ENCODE measurements at regions not wholly inside any gene's neighbourhood (a gene's known extent, or its start where the extent isn't known, plus 50 kb on each side); places are given as distances from the start of the nearest gene placed in this dataset.
"Not testable (repeated sequence)": the region's sequence is repeated elsewhere in the genome, so short reads cannot be mapped to it uniquely, and the experiment has no call there.

DNA sequence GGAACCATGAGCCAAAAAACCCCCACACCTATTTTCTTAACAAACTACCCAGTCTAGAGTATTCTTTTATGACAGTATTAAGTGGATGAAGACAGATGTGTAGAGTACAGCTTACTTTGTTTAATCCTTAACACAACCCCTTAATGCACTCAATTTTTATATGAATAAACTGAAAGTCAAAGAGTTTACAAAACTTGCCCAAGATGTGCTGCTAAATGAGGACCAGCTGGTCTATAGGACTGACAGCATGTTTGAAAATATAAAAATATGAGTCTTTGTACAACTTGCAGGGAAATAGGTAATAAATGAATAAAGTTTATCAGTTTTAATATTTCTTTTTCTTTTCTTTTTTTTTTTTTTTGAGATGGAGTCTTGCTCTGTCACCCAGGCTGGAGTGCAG lies 102.3 kb downstream of the ZFY start:
- DNase-seq (ENCODE audit: low spot score): no peak

DNA sequence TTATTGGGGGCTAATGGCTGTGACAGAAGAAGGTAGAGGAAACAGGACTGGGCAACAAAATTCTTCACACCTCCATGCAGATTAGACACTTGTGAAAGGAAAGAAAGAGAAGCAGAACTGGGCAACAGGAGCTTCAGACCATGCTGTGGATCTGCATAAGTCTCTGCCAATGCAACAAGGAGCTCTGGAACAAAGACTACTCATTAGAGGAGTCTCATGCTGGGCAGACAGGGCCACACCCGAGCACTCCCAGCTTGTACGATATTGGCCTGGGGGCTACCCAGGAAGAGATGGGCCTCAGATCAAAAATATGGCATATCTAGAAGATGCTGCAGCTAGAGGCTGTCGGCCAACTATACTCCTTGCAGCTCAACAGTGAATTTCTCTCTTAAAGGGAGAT lies 105.2 kb downstream of the ZFY start:
- DNase-seq (ENCODE audit: low spot score): no peak

DNA sequence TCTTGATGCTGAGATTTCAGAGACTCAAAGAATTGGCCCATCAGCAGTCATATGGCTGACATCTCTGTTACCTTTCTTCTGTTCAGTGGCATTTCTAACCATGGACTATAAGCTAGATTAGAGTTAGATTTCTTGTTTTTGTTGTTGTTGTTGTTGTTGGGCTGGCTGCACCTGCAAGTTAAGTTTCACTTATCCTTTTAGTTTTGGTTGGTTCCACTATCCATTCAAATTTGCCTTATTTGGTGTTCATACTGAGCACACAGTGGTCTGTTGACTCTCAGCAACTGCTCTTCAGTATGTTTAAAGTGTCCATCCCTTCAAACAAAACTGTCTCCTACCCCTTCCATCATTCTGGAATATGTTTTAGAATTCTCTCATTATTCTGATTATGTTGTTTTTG lies 106.8 kb downstream of the ZFY start:
- no peak for DNase-seq (ENCODE audit: low spot score)

DNA sequence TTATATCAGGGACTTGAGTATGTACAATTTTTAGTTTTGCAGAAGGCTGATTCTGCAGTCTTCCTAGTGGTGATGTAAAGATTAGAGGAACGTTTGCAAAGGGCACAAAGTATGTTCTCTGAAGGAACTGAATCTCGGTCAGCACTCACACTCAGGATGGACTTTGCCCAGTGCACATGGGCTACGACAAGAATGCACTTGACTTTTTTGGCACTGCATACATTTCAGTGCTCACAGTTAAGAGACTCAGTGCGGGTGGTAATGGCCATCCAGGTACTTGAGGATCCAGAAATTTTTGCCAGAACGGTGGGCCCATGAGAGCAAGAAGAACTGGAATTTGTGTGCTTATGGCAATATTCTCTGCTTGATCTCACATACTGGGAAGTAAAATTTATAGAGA lies 107.7 kb downstream of the ZFY start:
- no peak for DNase-seq (ENCODE audit: low spot score)

DNA sequence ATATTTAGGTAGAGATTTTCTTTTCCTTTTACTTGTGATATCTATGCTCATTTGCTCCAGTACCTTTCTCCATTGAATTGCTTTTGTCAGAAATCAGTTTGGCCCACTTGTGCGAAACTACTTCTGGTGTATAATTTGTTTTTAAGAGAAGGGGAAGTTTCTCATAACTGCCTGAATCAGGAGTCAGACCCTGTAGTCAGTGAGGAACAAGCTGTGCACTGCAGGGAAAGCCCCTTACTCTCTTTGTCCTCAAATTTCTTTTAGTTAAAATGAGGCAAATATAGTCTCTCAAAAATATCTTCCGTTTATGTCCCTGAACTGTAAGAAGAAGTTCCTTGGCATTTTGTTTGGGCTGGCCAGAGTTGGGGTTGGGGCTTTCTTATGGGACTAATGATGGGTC lies 109.9 kb downstream of the ZFY start:
- no peak for DNase-seq (ENCODE audit: low spot score)

DNA sequence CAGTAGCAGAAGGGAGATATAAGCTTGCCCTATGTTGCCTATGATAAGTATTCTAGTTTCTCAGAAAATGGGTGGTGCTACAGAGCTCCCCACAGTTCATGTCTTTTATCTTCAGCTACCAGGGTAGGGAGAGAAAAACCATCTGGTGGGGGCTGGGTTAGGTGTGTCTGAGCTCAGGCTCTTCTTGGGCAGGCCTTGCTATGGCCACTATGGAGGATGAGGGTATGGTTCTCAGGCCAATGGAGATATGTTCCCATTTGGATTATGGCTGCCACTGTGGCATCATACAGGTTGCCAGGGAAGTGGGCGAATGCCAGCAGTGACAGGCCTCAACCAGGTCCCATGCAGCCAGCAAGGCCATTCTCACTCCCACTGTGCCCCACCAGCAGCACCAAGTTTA lies 120.3 kb downstream of the ZFY start:
- DNase-seq (ENCODE audit: low spot score): not testable (repeated sequence)

DNA sequence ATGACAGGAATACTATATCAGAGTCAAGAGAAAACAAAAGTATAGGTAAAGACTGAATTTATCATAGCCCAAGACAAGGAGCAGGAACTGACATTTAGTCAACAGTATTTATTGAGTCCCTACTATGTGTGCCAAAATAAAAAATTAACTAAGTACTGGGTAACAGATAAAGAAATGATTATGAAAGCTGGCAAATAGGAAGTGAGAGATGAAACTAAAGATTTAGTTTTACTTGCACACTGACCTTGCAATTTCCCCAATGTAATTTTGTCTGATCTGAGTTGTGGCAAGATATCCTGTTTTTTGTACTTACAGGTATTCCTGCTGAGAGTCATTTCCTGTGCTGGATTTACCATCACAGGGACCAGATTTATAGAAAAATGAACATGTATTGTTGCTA lies 123.2 kb downstream of the ZFY start:
- not testable (repeated sequence) for DNase-seq (ENCODE audit: low spot score)

DNA sequence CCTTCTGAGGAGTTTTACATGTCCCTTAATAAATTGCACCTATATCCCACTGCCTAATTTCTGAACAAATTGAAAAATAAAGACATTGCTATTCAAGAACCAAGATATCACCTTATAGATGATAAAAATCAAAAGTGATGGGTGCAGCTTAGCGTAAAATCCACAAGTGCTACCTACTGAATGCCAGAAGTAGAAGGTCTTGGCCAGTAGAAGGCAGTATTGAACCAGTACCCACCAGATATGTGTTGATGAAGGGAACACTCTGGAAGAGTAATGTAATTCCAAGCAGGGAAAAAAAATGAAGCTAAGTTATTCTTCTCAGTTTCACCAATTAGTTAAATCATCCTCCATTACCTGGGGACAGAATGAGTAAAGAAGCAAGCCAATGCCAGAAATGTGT lies 125.5 kb downstream of the ZFY start:
- DNase-seq (ENCODE audit: low spot score): not testable (repeated sequence)

DNA sequence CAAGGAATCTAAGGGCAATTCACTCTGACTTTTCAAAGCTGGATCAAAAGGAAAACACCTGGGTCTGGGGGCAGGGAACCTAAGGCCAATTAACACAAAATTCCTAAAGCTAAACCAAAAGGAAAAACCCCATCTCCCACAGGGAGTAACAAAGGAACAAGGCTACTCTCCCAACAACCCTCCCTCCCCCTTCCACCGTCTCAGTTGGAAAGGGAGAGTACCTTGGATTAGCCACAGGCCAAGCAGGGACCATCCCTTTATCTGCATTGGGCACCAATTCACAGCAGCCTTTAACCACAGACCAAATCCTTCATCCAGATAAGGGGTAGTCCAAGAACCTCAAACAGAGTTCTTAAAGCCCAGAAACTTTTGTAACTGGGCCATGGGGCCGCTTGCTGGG lies 153.0 kb downstream of the ZFY start:
- peak; percentile 1 for DNase-seq (ENCODE audit: low spot score)

DNA sequence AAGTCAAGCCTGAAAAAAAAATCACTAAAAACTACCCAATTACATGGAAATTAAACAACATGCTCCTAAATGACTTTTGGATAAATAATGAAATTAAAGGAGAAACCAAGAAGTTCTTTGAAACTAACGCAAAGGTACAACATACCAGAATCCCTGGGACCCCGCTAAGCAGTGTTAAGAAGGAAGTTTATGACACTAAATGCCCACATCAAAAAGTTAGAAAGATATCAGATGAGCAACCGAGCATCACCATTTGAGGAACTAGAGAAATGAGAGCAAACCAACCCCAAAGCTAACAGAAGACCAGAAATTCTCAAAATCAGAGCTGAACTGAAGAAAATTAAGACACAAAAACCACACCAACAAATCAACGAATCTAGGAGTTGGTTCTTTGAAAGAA lies 173.5 kb downstream of the ZFY start:
- not testable (repeated sequence) for DNase-seq (ENCODE audit: low spot score)

DNA sequence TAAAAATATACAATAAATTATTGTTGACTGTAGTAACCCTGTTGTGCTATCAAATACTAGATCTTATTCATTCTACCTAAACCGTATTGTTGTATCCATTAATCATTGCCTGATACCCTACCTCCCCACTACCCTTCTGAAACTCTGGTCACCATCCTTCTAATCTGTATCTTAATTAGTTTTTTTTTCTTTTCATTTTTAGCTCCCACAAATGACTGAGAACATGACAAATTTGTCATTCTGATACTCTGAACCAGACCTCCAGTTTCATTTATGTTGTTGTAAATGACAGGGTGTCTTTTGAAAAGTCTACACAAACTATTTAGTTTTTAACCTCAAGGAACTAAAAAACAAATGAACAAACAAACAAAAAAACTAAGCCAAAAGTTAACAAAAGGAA lies 185.1 kb downstream of the ZFY start:
- not testable (repeated sequence) for DNase-seq (ENCODE audit: low spot score)

DNA sequence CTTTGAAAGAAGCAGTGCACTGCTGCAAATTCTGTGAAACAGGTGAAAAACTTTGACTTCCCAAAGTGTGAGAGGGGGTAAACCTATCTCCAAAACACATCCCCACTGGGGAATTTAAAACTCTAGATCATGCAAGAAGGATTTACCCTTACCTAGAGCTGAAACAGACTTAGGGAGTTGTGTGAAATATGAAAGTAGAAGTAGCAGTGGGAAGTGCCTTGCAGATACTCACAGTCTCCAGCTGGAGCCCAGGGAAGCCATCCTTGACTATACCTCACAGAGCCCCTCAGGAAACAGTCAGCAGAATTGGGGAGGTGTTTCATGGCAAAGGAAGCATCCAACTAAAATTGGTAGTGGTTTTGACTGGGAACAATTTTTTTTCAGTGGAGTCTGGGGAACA lies 185.5 kb downstream of the ZFY start:
- not testable (repeated sequence) for DNase-seq (ENCODE audit: low spot score)

DNA sequence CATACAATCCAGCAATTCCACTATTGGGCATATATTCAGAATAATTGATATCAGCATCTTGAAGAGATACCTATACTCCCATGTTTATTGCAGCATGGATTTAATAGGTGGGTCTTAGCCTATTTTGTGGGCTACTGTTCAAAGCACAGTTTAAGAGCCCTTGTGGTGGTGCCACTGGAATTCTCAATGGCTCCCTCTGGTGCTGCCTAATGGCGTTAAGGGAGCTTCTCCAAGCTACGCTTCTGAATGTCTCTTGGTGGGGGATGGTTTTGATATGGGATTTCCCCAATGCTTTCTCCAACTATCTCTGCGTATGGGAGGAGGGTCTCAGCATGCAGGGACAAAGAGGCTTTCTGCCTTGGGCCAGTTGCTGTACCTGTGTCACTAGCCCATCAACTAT lies 188.3 kb downstream of the ZFY start:
- DNase-seq (ENCODE audit: low spot score): not testable (repeated sequence)

DNA sequence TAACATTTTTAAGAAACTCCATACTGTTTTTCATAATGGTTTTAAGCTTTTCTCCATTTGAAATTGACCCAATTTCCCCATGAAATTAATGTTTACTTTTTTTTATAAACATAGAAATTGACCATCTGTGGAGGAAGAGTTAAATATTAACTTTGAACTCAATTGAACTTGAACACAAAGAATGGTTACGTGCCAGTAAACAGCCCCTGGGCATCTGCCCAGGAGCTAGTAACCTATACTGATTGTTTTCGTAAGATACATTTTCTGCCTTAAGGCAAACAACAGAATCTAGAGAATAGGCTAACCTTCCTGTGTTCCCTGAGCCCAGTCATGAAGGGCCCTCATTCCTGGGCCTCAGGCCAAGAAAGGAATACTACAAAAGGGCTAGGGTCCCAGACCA lies 235.9 kb downstream of the ZFY start:
- DNase-seq (ENCODE audit: low spot score): not testable (repeated sequence)

DNA sequence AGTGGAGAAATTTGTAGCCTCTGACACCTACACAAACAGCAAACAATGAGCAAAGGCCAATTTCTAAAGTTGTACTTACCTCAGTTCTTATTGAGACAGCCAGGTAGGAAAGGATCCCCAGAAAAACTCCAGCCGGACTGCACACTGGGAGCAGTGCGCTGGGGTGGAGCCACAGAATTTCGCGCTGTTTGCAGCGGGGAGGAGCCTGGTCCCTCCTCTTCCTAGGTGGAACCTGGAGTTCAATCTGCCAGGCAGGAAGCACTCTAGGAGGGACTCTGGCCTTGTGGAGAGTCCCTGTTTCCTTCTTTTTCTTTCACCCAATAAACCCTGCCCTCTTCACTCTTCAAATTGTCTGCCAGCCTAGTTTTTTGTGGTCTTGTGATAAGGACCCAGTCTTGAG lies 259.9 kb downstream of the ZFY start:
- DNase-seq (ENCODE audit: low spot score): not testable (repeated sequence)

DNA sequence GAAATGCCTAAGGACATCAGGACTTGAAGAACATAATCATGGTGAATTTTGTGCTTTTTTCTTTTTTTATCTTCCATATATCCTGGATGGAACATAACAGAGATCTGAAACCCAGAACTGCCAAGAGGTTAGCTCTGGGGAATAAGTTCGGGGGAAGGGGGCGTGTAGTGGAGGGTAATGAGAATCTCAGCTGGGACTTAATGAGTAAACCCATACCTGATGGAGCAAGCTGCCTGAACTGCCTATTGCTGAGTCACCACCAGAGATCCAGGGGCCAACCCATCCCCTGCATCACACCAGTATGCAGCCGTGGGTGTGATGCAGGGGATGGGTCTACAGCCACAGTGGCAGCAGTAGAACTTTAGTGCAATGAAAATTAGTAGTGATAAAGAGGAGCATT lies 267.1 kb downstream of the ZFY start:
- not testable (repeated sequence) for DNase-seq (ENCODE audit: low spot score)

DNA sequence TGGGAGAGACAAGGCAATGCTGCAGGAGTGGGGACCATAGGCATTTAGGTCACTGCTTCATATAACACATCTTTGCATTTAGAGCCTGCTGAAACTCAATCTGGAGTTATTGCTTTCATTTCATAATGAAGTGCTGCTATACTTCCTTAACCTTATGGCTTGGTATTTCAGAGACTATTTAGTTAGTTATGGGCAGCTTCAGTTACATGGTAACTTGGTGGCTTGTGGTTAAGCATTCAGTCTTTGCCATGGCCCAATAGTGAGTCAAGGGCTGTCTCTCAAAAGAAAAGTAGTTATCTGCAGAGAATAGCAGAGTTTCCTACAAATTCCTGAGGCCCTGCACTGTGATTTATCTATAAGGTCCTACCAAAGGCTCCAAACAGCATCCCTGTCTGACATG lies 271.6 kb downstream of the ZFY start:
- DNase-seq (ENCODE audit: low spot score): not testable (repeated sequence)

DNA sequence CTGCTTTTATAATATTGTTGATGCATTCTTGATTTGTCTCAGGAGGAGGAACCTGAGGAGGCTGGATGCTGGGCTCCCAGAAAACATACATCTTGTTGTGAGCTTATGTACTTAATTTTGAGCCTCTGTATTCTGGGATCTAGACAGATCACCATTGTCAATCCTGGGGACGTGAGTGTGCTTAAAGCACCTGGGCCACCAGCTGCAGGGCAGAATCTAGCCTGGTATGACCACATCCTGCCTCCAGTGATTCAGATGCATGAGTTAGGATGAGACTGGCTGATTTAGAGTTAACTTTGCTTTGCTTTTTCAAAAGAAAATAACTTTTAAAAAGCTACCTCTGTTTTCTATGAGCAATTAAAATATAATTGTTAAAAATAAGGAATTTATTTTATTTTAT lies 278.0 kb downstream of the ZFY start:
- DNase-seq (ENCODE audit: low spot score): not testable (repeated sequence)

DNA sequence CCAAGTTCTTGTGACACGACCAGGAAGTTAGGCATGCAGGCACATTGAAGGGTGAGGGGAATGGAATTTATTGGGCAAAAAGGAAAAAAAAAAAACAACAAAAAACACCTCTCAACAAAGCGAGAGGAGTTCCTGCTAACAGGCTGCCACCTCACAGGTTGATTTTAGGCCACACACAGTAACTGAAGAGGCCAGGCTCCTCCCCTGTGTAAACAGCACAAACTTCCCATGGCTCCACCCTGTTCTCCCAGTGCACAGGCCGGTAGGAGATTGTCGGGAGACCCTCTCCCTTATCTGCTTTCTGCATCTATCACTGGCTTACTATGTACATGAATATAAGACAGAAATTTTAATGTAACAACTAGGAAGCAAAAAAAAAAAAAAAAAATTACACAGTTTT lies 283.0 kb downstream of the ZFY start:
- DNase-seq (ENCODE audit: low spot score): not testable (repeated sequence)

DNA sequence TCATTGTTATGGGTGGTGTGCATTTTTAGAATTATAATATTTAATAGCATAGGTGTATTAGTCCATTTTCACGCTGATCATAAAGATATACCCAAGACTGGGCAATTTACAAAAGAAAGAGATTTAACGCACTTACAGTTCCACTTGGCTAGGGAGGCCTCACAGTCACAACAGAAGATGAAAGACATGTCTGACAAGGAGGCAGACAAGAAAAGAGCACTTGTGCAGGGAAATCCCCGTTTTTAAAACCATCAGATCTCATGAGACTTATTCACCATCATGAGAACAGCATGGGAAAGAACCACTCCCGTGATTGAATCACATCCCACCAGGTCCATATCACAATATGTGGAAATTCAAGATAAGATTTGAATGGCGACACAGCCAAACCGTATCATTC lies 283.4 kb downstream of the ZFY start:
- not testable (repeated sequence) for DNase-seq (ENCODE audit: low spot score)

DNA sequence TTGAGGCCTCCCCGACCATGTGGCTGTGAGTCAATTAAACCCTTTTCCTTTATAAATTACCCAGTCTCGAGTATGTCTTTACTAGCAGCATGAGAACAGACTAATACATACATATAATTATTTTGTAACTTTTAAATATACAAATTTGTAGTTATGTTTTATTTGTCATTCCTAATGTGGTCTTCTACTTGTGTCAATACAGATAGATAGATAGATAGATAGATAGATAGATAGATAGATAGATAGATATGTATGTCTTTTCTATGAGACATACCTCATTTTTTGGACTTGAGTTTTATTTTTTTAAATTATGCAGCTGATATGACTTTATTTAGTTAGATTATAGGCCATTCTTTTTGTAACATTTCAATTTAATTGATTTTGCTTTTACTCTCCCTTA lies 316.0 kb upstream of the TGIF2LY start:
- not testable (repeated sequence) for DNase-seq (ENCODE audit: low spot score)

DNA sequence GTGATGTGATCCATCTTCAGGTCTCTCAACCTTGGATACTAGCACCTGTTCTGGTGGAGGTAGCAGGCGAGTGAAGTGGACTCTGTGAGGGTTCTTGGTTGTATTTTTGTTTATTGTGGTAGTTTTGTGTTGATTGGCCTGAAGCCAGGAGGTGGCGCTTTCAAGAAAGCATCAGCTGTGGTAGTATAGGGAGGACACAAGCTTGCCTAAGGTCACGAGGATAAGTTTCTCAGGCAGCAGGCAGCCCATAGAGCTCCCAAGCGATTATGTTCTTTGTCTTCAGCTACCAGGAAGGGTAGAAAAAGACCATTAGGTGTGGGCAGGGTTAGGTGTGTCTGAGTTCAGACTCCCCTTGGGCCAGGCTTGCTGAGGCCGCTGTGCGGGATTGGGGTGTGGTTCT lies 290.8 kb upstream of the TGIF2LY start:
- DNase-seq (ENCODE audit: low spot score): not testable (repeated sequence)

DNA sequence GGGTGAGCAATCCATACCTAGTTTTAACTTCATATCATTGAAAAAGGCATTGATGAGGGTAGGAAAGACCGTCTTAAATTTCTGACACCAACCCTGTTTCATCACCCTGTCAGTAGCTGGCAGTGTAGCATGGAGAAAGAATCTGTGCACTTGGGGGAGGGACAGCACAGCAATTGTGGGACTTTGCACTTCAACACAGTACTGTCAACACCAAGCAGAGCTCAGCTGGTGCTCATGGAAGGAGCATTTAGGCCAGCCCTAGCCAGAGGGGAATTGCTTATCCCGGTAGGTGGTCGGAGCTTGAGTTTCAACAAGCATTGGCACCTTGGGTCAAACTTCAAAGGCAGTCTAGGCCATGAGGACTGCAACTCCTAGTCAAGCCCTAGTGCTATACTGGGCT lies 281.6 kb upstream of the TGIF2LY start:
- not testable (repeated sequence) for DNase-seq (ENCODE audit: low spot score)

DNA sequence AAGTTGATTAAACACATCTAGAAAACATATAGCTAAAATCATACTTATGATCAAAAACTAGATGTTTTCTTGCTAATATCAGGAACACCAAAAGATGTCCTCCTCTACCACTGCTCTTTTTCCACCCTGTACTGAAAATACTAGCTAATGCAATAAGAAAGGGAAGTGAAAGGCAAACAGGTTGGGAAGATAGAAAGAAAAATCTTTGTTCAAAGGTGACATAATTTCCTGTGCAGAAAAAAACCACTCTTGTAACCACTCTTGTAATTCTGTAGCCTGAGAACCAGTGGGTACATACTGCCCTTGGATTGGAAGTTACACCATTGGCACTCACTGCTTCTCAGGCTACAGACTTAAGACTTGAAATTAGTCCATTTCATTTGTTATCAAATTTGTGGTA lies 258.9 kb upstream of the TGIF2LY start:
- DNase-seq (ENCODE audit: low spot score): not testable (repeated sequence)

DNA sequence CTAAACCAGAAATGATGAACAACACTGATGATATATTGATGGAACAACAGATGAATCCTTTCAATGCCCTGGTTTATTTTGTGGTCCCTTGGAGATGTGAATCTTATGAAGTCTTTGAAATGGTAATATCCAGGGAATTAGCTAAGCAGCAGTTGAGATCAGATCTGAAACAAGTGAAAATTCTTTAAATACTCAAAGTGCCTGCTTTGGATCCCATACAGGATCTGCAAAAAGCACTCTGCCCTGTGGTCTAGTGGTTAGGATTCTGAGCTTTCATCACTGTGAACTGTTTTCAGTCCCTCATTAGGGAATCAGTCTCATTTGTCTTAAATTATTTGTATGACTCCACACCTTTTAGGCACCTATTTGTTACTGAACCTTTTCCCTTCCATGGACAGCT lies 211.3 kb upstream of the TGIF2LY start:
- not testable (repeated sequence) for DNase-seq (ENCODE audit: low spot score)
